B cell (primary cell): ENCODE measurements at regions not wholly inside any gene's neighbourhood (a gene's known extent, or its start where the extent isn't known, plus 50 kb on each side); places are given as distances from the start of the nearest gene placed in this dataset.

Source experiments
- EZH2 ChIP-seq: IDR thresholded peaks from 2 replicates; pipeline ENCODE4 v1.6.1; 2012; ENCODE audit warnings: borderline replicate concordance, low read depth, mild to moderate bottlenecking, moderate library complexity, low read length; ENCODE audit not compliant: insufficient read depth, poor library complexity, severe bottlenecking
- TF ChIP-seq, protein P1 (sequence below): fragments of 200-600 bp; IDR thresholded peaks from one replicate; pipeline ENCODE4 v1.8.0; 2022; ENCODE audit warnings: antibody characterized with exemption, mild to moderate bottlenecking

DNA sequence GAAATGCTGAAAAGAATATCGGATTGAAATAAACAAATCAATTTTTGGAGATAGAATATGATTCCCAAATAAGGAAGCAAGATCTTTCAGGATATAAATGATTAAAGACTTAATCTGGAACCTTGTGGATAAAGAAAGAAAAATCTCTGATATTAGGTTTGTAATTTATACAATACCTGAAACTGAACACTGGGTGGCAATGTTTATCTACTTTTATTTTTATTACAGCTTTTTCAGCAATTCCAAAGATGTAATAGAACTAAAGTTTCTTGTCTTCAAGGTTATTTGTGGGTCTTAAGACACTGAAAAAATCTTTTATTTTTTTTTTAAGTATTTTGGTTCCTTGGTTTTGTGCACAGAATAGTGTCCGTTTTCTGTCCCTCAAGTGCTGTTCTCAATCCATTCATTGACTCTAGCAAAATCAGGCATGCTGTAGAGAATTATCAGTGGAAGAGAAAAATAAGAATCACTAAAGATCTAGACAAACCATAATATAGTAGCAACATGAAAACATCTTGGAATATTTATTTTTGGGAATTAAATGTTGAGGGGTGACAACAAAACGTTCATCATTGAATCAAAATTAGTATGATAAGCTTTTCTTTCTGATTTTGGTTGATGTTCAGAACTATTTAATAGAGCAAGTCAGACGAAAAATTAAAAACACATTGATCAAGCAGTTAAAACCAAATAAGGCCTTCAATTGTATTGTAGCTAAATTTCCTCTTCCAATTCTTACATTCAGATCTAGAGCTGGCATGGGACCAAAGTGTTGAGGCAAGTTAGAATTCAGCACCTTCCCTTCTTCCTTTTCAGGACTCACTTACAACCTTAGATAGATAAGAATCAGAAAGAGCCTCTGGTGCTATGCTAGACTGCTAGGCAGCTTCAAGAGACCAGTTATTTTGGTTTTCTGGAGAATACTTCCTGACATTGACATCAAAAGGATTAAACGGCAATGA, 704.4 kb upstream of the PCDH20 start:
- TF ChIP-seq, protein P1, sequence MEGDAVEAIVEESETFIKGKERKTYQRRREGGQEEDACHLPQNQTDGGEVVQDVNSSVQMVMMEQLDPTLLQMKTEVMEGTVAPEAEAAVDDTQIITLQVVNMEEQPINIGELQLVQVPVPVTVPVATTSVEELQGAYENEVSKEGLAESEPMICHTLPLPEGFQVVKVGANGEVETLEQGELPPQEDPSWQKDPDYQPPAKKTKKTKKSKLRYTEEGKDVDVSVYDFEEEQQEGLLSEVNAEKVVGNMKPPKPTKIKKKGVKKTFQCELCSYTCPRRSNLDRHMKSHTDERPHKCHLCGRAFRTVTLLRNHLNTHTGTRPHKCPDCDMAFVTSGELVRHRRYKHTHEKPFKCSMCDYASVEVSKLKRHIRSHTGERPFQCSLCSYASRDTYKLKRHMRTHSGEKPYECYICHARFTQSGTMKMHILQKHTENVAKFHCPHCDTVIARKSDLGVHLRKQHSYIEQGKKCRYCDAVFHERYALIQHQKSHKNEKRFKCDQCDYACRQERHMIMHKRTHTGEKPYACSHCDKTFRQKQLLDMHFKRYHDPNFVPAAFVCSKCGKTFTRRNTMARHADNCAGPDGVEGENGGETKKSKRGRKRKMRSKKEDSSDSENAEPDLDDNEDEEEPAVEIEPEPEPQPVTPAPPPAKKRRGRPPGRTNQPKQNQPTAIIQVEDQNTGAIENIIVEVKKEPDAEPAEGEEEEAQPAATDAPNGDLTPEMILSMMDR, result no peak
- no peak for TF ChIP-seq EZH2
